Ovary (tissue), 7 donors: ENCODE measurements at regions not wholly inside any gene's neighbourhood (a gene's known extent, or its start where the extent isn't known, plus 50 kb on each side); places are given as distances from the start of the nearest gene placed in this dataset.

Experiments used
- DNase-seq, 5 donors: peaks; one replicate each; pipeline ENCODE4 v3.0.0-alpha.2; 2019 to 2020
- H3K27ac ChIP-seq, 2 donors: fragments of 200-600 bp; one replicate each; pipeline versions ENCODE4 v1.5.1 to v1.8.0; 2019 to 2022
- H3K27me3 ChIP-seq: fragments of 200-600 bp; one replicate; pipeline ENCODE4 v1.8.0; 2022
- H3K36me3 ChIP-seq: fragments of 200-600 bp; sonication (generic); one replicate; pipeline ENCODE4 v1.5.1; 2019
- H3K4me1 ChIP-seq: one replicate; pipeline ENCODE4 v1.8.1; 2013; ENCODE audit warnings: mild to moderate bottlenecking, moderate library complexity; ENCODE audit not compliant: insufficient read depth
- H3K4me3 ChIP-seq: fragments of 200-600 bp; sonication (generic); one replicate; pipeline ENCODE4 v1.5.1; 2017
- H3K9me3 ChIP-seq, 2 donors: fragments of 200-600 bp in 1 of 2; sonication (generic) in 1 of 2; one replicate each; pipeline versions ENCODE4 v1.5.1 to v1.8.1; 2013 to 2019; ENCODE audit warnings: mild to moderate bottlenecking in 1 of 2, moderate library complexity in 1 of 2
- EP300 ChIP-seq: sonication (generic); formaldehyde crosslinking; IDR thresholded peaks from one replicate; pipeline ENCODE4 v1.6.1; 2017; ENCODE audit warnings: antibody characterized with exemption
- POLR2A ChIP-seq: fragments of 450-650 bp; IDR thresholded peaks from one replicate; pipeline ENCODE4 v1.6.1; 2017; ENCODE audit warnings: antibody characterized with exemption, mild to moderate bottlenecking, moderate library complexity
- WGBS, 3 donors: extraction: QIAGEN DNeasy Blood & Tissue Kit in 1 of 3; methylation state at CpG; one replicate each; pipeline versions ENCODE4 v1.1.5 to v1.1.7; 2013 to 2017; 5-methylcytosine and 5-hydroxymethylcytosine counted together
- intact Hi-C, 4 donors: fragments of 100-400 bp; cut with DNase I; formaldehyde crosslinking; loops; one replicate each; pipeline versions ENCODE4 v1.11.0 to v1.15.1; 2022 to 2023
- TF ChIP-seq, protein P1 (sequence below), 3 donors: fragments of 450-650 bp in 2 of 3; fragments of 200-600 bp in 1 of 3; IDR thresholded peaks; one replicate each; pipeline versions ENCODE4 v1.5.1 to v1.8.0; 2016 to 2022; ENCODE audit warnings: antibody characterized with exemption in 3 of 3, mild to moderate bottlenecking in 1 of 3
- donor health status: DM: no; HTN: no; CAD: no; lungs with moderate emphysema.
- donor health status: DM: no; HTN: no; CAD: no.
- donor health status: Bipolar disorder and iron deficiency.
- donor health status: DM: no; HTN: no; CAD: no.
- donor health status: DM: yes; HTN: yes; CAD: no.

DNA sequence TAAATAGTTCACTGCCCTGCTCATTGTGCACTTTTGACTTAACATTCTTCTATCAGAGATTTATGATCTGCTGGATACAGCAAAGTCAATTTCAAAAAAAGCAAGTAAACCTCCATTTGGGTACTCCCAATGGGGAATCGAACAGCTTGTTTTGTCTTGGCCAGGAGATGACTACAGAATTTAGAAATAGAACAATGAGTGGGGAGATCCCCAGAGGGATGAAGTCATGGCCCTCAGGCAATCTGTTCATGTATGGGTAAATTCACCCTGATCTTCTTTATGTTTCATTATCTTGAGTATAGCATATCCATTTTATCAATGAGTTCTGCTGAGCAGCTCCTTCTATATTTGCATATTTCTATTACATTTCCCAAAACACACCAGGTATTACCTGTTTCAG is 1681.9 kb downstream of the HACE1 start:
- Histone ChIP-seq H3K4me3 (no peak overlapping the region), H3K27me3 (no peaks in the 10 kb centered on the region), H3K9me3 (no peaks in the 10 kb centered on the region), H3K36me3 (no peaks in the 10 kb centered on the region), H3K4me1 (no peaks in the 10 kb centered on the region), H3K27ac (no peak overlapping the region)
- 0 to 64% (median 3%) methylated on average over 1 of the region's 1 CpG for WGBS, 3 donors
- no peak for DNase-seq
- TF ChIP-seq POLR2A (no peak), EP300 (no peak)
- TF ChIP-seq, protein P1, sequence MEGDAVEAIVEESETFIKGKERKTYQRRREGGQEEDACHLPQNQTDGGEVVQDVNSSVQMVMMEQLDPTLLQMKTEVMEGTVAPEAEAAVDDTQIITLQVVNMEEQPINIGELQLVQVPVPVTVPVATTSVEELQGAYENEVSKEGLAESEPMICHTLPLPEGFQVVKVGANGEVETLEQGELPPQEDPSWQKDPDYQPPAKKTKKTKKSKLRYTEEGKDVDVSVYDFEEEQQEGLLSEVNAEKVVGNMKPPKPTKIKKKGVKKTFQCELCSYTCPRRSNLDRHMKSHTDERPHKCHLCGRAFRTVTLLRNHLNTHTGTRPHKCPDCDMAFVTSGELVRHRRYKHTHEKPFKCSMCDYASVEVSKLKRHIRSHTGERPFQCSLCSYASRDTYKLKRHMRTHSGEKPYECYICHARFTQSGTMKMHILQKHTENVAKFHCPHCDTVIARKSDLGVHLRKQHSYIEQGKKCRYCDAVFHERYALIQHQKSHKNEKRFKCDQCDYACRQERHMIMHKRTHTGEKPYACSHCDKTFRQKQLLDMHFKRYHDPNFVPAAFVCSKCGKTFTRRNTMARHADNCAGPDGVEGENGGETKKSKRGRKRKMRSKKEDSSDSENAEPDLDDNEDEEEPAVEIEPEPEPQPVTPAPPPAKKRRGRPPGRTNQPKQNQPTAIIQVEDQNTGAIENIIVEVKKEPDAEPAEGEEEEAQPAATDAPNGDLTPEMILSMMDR (IDR thresholded peaks at IDR 0.05): no peak
- intact Hi-C loops: no loop called here

DNA sequence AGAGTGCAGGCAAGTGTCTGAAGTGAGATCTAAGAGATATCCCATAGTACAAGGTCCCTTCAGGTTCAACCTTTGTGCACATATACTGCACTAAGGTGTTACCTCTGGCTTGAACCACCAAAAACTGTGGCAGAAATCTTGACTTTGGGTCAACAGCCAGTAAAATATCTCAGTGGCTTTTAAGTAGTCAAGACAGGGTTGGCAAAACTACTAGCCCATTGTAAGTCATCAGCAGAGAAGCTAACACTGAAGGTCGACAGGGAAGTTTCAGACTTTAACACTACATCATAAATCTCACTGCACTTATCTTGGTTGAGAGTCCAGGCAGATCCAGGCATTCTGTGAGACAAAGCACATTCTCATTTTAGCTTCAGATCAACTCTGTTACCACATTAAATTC is 1684.7 kb downstream of the HACE1 start:
- no peak overlapping the region for H3K4me3 ChIP-seq
- no peaks in the 10 kb centered on the region for H3K27me3 ChIP-seq
- H3K36me3 ChIP-seq: no peaks in the 10 kb centered on the region
- H3K9me3 ChIP-seq: no peaks in the 10 kb centered on the region
- 5 to 13% (median 5%) methylated on average over 1 of the region's 1 CpG for WGBS, 3 donors
- intact Hi-C loops: no loop called here
- DNase-seq: no peak
- no peaks in the 10 kb centered on the region for H3K4me1 ChIP-seq
- no peak overlapping the region for H3K27ac ChIP-seq
- TF ChIP-seq, protein P1 (IDR thresholded peaks at IDR 0.05): no peak
- TF ChIP-seq EP300: no peak
- no peak for TF ChIP-seq POLR2A

DNA sequence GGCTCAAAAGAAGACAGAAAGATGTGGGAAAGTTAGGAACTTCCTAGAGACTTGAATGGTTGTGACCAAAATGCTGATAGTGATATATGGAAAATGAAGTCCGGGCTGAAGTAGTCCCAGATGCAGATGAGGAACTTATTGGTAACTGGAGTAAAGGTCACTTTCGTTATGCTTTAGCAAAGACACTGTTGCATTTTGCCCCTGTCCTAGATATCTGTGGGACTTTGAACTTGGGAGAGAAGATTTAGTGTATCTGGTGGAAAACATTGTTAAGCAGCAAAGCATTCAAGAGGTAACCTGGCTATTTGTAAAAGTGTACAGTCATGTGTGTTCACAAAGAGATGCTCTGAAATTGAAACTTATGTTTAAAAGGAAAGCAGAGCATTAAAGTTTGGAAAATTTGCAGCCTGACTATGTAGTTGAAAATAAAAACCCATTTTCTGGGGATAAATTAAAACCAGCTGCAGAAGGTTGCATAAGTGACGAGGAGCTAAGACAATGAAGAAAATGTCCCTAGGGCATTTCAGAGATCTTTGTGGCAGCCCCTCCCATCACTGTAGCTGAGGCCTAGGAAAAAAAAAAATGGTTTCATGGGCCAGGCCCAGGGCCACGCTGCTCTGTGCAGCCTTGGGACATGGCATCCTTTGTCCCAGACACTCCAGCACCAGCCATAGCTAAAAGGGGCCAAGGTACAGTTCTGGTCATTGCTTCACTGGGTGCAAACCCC is 1692.2 kb downstream of the HACE1 start:
- no peak for DNase-seq
- TF ChIP-seq POLR2A: no peak
- no peak for TF ChIP-seq EP300
- TF ChIP-seq, protein P1 (IDR thresholded peaks at IDR 0.05): no peak
- WGBS, 3 donors: 79 to 85% (median 81%) methylated on average over 4 of the region's 4 CpGs
- intact Hi-C loops: no loop called here
- Histone ChIP-seq H3K27ac (no peak overlapping the region), H3K27me3 (no peaks in the 10 kb centered on the region), H3K4me1 (no peaks in the 10 kb centered on the region), H3K9me3 (no peaks in the 10 kb centered on the region), H3K36me3 (no peaks in the 10 kb centered on the region), H3K4me3 (no peak overlapping the region)

DNA sequence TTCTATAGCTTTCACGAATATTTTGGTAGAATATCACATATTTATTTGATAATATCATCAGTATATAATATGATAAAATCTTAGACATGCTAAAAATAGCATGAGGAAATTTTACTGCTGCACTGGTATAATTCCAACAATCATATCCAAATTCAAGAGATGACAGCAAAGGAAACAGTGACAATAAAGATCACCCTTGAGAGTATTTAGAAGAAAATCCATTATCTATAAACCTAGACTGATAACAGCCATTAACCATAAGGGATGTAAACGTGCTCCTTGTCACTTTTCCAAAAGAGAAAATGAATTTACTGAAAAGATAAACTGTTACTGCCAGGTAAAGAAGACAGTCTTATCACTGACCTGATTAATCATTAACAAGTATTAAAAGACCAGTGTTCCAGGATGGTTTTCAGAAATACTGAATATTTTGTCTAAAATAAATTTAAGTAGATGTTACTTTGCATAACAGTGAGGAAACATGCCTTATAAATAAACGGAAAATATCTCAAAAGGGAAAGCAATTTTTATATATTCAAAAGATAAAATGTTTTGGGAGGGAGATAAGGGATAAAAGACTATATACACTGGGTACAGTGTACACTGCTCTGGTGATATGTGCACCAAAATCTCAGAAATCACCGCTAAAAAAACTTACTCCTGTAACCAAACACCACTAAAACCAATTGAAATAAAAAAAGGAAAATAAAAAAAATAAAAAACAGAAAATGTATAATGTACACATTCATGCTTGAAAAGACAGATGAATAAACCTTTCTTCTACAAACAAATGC is 1704.7 kb downstream of the HACE1 start:
- Histone ChIP-seq H3K36me3 (no peaks in the 10 kb centered on the region), H3K4me3 (no peak overlapping the region), H3K4me1 (no peaks in the 10 kb centered on the region), H3K9me3 (no peaks in the 10 kb centered on the region), H3K27me3 (no peaks in the 10 kb centered on the region), H3K27ac (no peak overlapping the region)
- TF ChIP-seq EP300: no peak
- TF ChIP-seq, protein P1 (IDR thresholded peaks at IDR 0.05): no peak
- no peak for TF ChIP-seq POLR2A
- DNase-seq: no peak
- intact Hi-C loops: no loop called here
- WGBS, 3 donors: 29 to 43% (median 34%) methylated on average over 4 of the region's 4 CpGs
